Neural cell (in vitro differentiated cells): ENCODE measurements at regions not wholly inside any gene's neighbourhood (a gene's known extent, or its start where the extent isn't known, plus 50 kb on each side); places are given as distances from the start of the nearest gene placed in this dataset.

ENCODE experiments used
- H2AFZ ChIP-seq: fragments of 200-600, 300-800 bp; sonication (generic), shearing (Covaris generic); 2 replicates; pipeline ENCODE4 v1.6.0; 2014; ENCODE audit warnings: low read depth, mild to moderate bottlenecking, antibody characterized with exemption, low read length, moderate library complexity
- H3F3A ChIP-seq: fragments of 200-600 bp; shearing (Covaris generic); 2 replicates; pipeline ENCODE4 v1.6.1; 2016; ENCODE audit warnings: mild to moderate bottlenecking, moderate library complexity, mixed read lengths, antibody characterized with exemption, low read length; ENCODE audit not compliant: insufficient read depth, poor library complexity, severe bottlenecking
- H3K27ac ChIP-seq: fragments of 200-600, 300-800 bp; sonication (generic), shearing (Covaris generic); 2 replicates; pipeline ENCODE4 v1.5.1; 2014; ENCODE audit warnings: mild to moderate bottlenecking, low read length, moderate library complexity
- H3K27me3 ChIP-seq: fragments of 300-800, 200-600 bp; sonication (generic), shearing (Covaris generic); 2 replicates; pipeline ENCODE4 v1.6.0; 2014; ENCODE audit warnings: mild to moderate bottlenecking, low read depth, low read length, moderate library complexity; ENCODE audit not compliant: insufficient read depth
- H3K36me3 ChIP-seq: fragments of 300-800, 200-600 bp; sonication (generic), shearing (Covaris generic); 2 replicates; pipeline ENCODE4 v1.5.1; 2014; ENCODE audit warnings: mild to moderate bottlenecking, antibody characterized with exemption, low read length, moderate library complexity; ENCODE audit not compliant: insufficient read depth
- H3K4me2 ChIP-seq: fragments of 300-800, 200-600 bp; sonication (generic), shearing (Covaris generic); 2 replicates; pipeline ENCODE4 v1.6.0; 2014; ENCODE audit warnings: mild to moderate bottlenecking, low read length
- H3K4me3 ChIP-seq: fragments of 300-800, 200-600 bp; sonication (generic), shearing (Covaris generic); 2 replicates; pipeline ENCODE4 v1.5.1; 2014; ENCODE audit warnings: mild to moderate bottlenecking, low read length, moderate library complexity
- H3K79me2 ChIP-seq: fragments of 200-600 bp; shearing (Covaris generic); replicated peaks from 2 replicates; pipeline ENCODE4 v1.6.0; 2014; ENCODE audit warnings: mild to moderate bottlenecking, low read length, moderate library complexity; ENCODE audit not compliant: insufficient read depth
- H3K9ac ChIP-seq: fragments of 300-800, 200-600 bp; sonication (generic), shearing (Covaris generic); 2 replicates; pipeline ENCODE4 v1.6.1; 2016; ENCODE audit warnings: mild to moderate bottlenecking, low read length, mixed read lengths
- H3K9me2 ChIP-seq: fragments of 200-600 bp; shearing (Covaris generic); 2 replicates; pipeline ENCODE4 v1.6.1; 2016; ENCODE audit warnings: mild to moderate bottlenecking, low read length, mixed read lengths; ENCODE audit not compliant: insufficient read depth
- H3K9me3 ChIP-seq: fragments of 200-600, 300-800 bp; sonication (generic), shearing (Covaris generic); 2 replicates; pipeline ENCODE4 v1.6.1; 2016; ENCODE audit warnings: mild to moderate bottlenecking, mixed run types, low read length, moderate library complexity, mixed read lengths
- H4K20me1 ChIP-seq: fragments of 200-600 bp; shearing (Covaris generic); 2 replicates; pipeline ENCODE4 v1.6.1; 2016; ENCODE audit warnings: mild to moderate bottlenecking, mixed run types; ENCODE audit not compliant: insufficient read depth
- CTCF ChIP-seq: fragments of 450-650 bp; IDR thresholded peaks from 2 replicates; pipeline ENCODE4 v1.5.1; 2014; ENCODE audit warnings: antibody characterized with exemption, mild to moderate bottlenecking, moderate library complexity; ENCODE audit not compliant: poor library complexity, severe bottlenecking
- EP300 ChIP-seq: fragments of 450-650 bp; conservative IDR thresholded peaks from 2 replicates; pipeline ENCODE4 v1.6.1; 2014; ENCODE audit warnings: antibody characterized with exemption, mild to moderate bottlenecking, moderate library complexity; ENCODE audit not compliant: poor library complexity, severe bottlenecking
- EZH2 ChIP-seq: fragments of 200-600, 300-800 bp; shearing (Covaris generic), sonication (generic); IDR thresholded peaks from 2 replicates; pipeline ENCODE4 v1.6.1; 2014; ENCODE audit warnings: antibody characterized with exemption, low read length, borderline replicate concordance, mild to moderate bottlenecking; ENCODE audit not compliant: insufficient read depth, poor library complexity, severe bottlenecking
- MXI1 ChIP-seq: fragments of 450-650 bp; conservative IDR thresholded peaks from 2 replicates; pipeline ENCODE4 v1.6.1; 2014; ENCODE audit warnings: antibody characterized with exemption, mild to moderate bottlenecking; ENCODE audit not compliant: poor library complexity, severe bottlenecking
- POLR2AphosphoS5 ChIP-seq: IDR thresholded peaks from 2 replicates; pipeline ENCODE4 v1.6.1; 2012
- RAD21 ChIP-seq: fragments of 450-650 bp; conservative IDR thresholded peaks from 2 replicates; pipeline ENCODE4 v1.6.1; 2014; ENCODE audit warnings: antibody characterized with exemption, mild to moderate bottlenecking, moderate library complexity
- REST ChIP-seq: IDR thresholded peaks from 2 replicates; pipeline ENCODE4 v1.6.1; 2012; ENCODE audit warnings: borderline replicate concordance
- SMC3 ChIP-seq: fragments of 450-650 bp; conservative IDR thresholded peaks from 2 replicates; pipeline ENCODE4 v1.6.1; 2014; ENCODE audit warnings: antibody characterized with exemption, mild to moderate bottlenecking, moderate library complexity; ENCODE audit not compliant: poor library complexity
- TAF1 ChIP-seq: IDR thresholded peaks from 2 replicates; pipeline ENCODE4 v1.6.1; 2012; ENCODE audit warnings: low read depth

- H3K4me3 ChIP-seq: no peak overlapping the region
- no peak overlapping the region for H2AFZ ChIP-seq
- H3K79me2 ChIP-seq: no peaks in the 10 kb centered on the region
- H3F3A ChIP-seq: no peaks in the 10 kb centered on the region
- no peak for TF ChIP-seq EP300
- no peak for TF ChIP-seq SMC3
- no peak for TF ChIP-seq TAF1
- TF ChIP-seq EZH2: no peak
- no peak for TF ChIP-seq RAD21
- TF ChIP-seq POLR2AphosphoS5: no peak
- TF ChIP-seq CTCF: no peak
- no peak for TF ChIP-seq REST
- TF ChIP-seq MXI1: no peak
- H3K27ac ChIP-seq: no peak overlapping the region
- H3K4me2 ChIP-seq: no peak overlapping the region
- H3K9ac ChIP-seq: no peak overlapping the region
- no peaks in the 10 kb centered on the region for H3K9me3 ChIP-seq
- no peaks in the 10 kb centered on the region for H3K9me2 ChIP-seq
- H3K36me3 ChIP-seq: no peaks in the 10 kb centered on the region
- H3K27me3 ChIP-seq: no peaks in the 10 kb centered on the region
- no peaks in the 10 kb centered on the region for H4K20me1 ChIP-seq
Observed at GRCh38 chr5:23026252-23027170, 173.4 kb upstream of the CDH12 start.

GRCh38 chr5:23025629-23026233, 172.6 kb upstream of the CDH12 start:
- Histone ChIP-seq H3K9ac (no peak overlapping the region), H3F3A (no peaks in the 10 kb centered on the region), H2AFZ (no peak overlapping the region), H3K9me2 (no peaks in the 10 kb centered on the region), H4K20me1 (no peaks in the 10 kb centered on the region), H3K27ac (no peak overlapping the region), H3K4me2 (no peak overlapping the region), H3K36me3 (no peaks in the 10 kb centered on the region), H3K9me3 (no peaks in the 10 kb centered on the region), H3K79me2 (no peaks in the 10 kb centered on the region), H3K4me3 (no peak overlapping the region), H3K27me3 (no peaks in the 10 kb centered on the region)
- TF ChIP-seq SMC3: no peak
